Muscle of arm (tissue), 1 donor: ENCODE measurements at regions not wholly inside any gene's neighbourhood (a gene's known extent, or its start where the extent isn't known, plus 50 kb on each side); places are given as distances from the start of the nearest gene placed in this dataset.

Experiments
- DNase-seq: peaks from one replicate; pipeline ENCODE4 v3.0.0-alpha.2; 2013

GRCh38 chr14:73782623-73783022 lies 68.4 kb upstream of the PNMA1 start:
- DNase-seq, result no peak

- no peak for DNase-seq
Observed at GRCh38 chr14:73780896-73781295, 66.7 kb upstream of the PNMA1 start.

GRCh38 chr14:73780391-73780790 lies 66.2 kb upstream of the PNMA1 start:
- no peak for DNase-seq

- DNase-seq, result no peak
Observed at GRCh38 chr14:73778736-73779135, 64.6 kb upstream of the PNMA1 start.

GRCh38 chr14:73777420-73777819 lies 63.2 kb upstream of the PNMA1 start:
- DNase-seq, result no peak

- no peak for DNase-seq
Observed at GRCh38 chr14:73776194-73776537, 62.0 kb upstream of the PNMA1 start.

GRCh38 chr14:73775339-73776193 lies 61.4 kb upstream of the PNMA1 start:
- DNase-seq, result no peak

- DNase-seq, result no peak
Observed at GRCh38 chr14:73774671-73775070, 60.5 kb upstream of the PNMA1 start.

GRCh38 chr14:73774241-73774570 lies 60.0 kb upstream of the PNMA1 start:
- DNase-seq, result no peak

- no peak for DNase-seq
Observed at GRCh38 chr14:73773441-73774240, 59.5 kb upstream of the PNMA1 start.

- DNase-seq, result no peak
Observed at GRCh38 chr14:73771848-73772638, 57.9 kb upstream of the PNMA1 start.

GRCh38 chr14:73770977-73771847 lies 57.0 kb upstream of the PNMA1 start:
- DNase-seq, result no peak

- no peak for DNase-seq
Observed at GRCh38 chr14:73768107-73768506, 53.9 kb upstream of the PNMA1 start.

GRCh38 chr14:73764406-73765280 lies 50.5 kb upstream of the PNMA1 start:
- DNase-seq, result no peak
